ENCODE measurements at regions not wholly inside any gene's neighbourhood (a gene's known extent, or its start where the extent isn't known, plus 50 kb on each side); places are given as distances from the start of the nearest gene placed in this dataset.

DNA sequence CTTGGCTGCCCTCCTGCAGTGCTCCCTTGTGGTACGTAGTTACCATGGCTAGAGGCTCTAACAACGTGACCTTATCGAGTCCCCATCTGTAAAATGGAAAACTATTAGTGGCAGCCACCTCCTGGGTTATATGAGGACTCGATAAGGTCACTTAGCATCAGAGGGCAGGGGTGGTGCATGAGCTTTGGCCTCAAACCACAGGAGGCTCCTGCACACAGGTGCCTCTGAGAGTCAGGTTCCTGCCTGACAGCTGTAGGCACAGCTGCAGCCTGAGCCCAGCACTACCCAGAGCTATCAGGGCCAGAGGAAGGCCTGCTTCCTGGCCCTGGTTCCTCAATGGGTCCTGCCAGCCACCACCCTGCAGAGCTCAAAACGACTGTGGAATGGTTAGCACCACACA is 57.2 kb upstream of the SEC14L1 start:
- TF ChIP-seq, protein P1, sequence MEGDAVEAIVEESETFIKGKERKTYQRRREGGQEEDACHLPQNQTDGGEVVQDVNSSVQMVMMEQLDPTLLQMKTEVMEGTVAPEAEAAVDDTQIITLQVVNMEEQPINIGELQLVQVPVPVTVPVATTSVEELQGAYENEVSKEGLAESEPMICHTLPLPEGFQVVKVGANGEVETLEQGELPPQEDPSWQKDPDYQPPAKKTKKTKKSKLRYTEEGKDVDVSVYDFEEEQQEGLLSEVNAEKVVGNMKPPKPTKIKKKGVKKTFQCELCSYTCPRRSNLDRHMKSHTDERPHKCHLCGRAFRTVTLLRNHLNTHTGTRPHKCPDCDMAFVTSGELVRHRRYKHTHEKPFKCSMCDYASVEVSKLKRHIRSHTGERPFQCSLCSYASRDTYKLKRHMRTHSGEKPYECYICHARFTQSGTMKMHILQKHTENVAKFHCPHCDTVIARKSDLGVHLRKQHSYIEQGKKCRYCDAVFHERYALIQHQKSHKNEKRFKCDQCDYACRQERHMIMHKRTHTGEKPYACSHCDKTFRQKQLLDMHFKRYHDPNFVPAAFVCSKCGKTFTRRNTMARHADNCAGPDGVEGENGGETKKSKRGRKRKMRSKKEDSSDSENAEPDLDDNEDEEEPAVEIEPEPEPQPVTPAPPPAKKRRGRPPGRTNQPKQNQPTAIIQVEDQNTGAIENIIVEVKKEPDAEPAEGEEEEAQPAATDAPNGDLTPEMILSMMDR (IDR thresholded peaks at IDR 0.05), result no peak
- no peak for TF ChIP-seq POLR2A (IDR thresholded peaks at IDR 0.05)

All from testis (tissue), 2 donors.